ENCODE measurements at regions not wholly inside any gene's neighbourhood (a gene's known extent, or its start where the extent isn't known, plus 50 kb on each side); places are given as distances from the start of the nearest gene placed in this dataset.
"Not testable (repeated sequence)": the region's sequence is repeated elsewhere in the genome, so short reads cannot be mapped to it uniquely, and the experiment has no call there.

DNA sequence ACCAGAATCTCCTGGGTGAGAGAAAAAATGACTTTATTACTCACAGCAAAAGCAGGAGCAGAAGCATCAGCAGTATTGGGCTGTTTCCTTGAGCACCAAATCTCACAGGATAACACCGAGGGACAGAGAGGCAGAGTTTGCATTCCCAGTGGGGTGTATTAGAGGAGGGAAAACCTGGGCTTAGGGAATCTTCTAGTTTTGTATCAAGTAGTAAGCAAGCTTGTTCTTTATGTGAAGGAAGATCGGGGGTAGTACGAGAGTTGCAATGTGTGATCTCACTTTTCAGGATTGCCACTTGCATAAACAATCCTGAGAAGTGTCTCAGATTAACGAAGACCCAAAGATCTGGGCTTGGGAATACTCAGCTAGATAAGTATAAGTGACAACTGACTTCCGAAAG is 1163.0 kb downstream of the TAF11L14 start:
- Histone ChIP-seq H3K9me3 (no peaks in the 10 kb centered on the region), H3K27me3 (no peaks in the 10 kb centered on the region), H3K36me3 (ENCODE audit: low read depth, missing control alignments) (no peaks in the 10 kb centered on the region), H3K27ac (no peak overlapping the region), H3K4me1 (no peaks in the 10 kb centered on the region), H3K4me3 (no peak overlapping the region)
- intact Hi-C loops (cut with DNase I; ENCODE audit: low total_unique reads) = no loop called here
- TF ChIP-seq POLR2A (IDR thresholded peaks at IDR 0.05) = no peak
- TF ChIP-seq, protein P1, sequence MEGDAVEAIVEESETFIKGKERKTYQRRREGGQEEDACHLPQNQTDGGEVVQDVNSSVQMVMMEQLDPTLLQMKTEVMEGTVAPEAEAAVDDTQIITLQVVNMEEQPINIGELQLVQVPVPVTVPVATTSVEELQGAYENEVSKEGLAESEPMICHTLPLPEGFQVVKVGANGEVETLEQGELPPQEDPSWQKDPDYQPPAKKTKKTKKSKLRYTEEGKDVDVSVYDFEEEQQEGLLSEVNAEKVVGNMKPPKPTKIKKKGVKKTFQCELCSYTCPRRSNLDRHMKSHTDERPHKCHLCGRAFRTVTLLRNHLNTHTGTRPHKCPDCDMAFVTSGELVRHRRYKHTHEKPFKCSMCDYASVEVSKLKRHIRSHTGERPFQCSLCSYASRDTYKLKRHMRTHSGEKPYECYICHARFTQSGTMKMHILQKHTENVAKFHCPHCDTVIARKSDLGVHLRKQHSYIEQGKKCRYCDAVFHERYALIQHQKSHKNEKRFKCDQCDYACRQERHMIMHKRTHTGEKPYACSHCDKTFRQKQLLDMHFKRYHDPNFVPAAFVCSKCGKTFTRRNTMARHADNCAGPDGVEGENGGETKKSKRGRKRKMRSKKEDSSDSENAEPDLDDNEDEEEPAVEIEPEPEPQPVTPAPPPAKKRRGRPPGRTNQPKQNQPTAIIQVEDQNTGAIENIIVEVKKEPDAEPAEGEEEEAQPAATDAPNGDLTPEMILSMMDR (IDR thresholded peaks at IDR 0.05) = no peak
- WGBS, 2 donors = 74 to 75% methylated on average over 5 of the region's 5 CpGs
- no peak for DNase-seq

GRCh38 chr5:18798058-18798457 is 1163.8 kb downstream of the TAF11L14 start:
- H3K27me3 ChIP-seq = no peaks in the 10 kb centered on the region
- no peak overlapping the region for H3K27ac ChIP-seq
- no peak overlapping the region for H3K4me3 ChIP-seq
- 70 to 74% methylated on average over 3 of the region's 3 CpGs for WGBS, 2 donors
- H3K4me1 ChIP-seq = no peaks in the 10 kb centered on the region
- DNase-seq = no peak
- TF ChIP-seq, protein P1 (IDR thresholded peaks at IDR 0.05) = no peak
- no peak for TF ChIP-seq POLR2A (IDR thresholded peaks at IDR 0.05)
- intact Hi-C loops (cut with DNase I; ENCODE audit: low total_unique reads) = no loop called here
- no peaks in the 10 kb centered on the region for H3K9me3 ChIP-seq
- no peaks in the 10 kb centered on the region for H3K36me3 ChIP-seq (ENCODE audit: low read depth, missing control alignments)

DNA sequence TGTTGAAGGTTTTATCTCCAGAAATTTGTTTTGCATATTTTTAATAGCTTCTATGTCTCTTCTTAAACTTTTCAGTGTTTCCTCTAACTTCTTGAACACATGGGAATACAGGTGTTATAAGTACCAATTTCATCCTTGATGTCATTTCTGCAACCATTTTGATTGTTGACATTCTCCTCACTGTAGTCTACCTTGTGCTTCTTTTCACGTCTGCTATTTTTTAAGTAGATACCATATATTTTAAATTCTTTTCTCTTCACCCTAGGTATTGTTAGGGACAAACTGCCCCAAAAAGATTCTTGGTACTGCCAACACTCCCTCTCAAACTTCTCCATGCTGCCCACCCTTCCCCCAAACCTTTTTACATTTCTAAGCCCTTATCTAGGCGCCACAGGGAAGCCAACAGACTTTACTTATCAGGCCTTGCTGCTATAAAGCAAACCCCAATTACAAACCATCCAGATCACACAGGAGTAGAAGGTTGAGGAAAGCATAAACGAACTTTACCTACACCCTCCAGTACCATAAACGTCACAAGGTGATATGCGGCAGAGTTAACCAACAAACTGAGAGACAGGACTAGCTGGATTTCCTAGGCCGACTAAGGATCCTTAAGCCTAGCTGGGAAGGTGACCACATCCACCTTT is 1165.3 kb downstream of the TAF11L14 start:
- Histone ChIP-seq H3K27me3 (no peaks in the 10 kb centered on the region), H3K9me3 (no peaks in the 10 kb centered on the region), H3K4me1 (no peaks in the 10 kb centered on the region), H3K36me3 (ENCODE audit: low read depth, missing control alignments) (no peaks in the 10 kb centered on the region), H3K27ac (no peak overlapping the region), H3K4me3 (no peak overlapping the region)
- WGBS, 2 donors = 65 to 75% methylated on average over 6 of the region's 6 CpGs
- intact Hi-C loops (cut with DNase I; ENCODE audit: low total_unique reads) = no loop called here
- TF ChIP-seq, protein P1 (IDR thresholded peaks at IDR 0.05) = no peak
- no peak for TF ChIP-seq POLR2A (IDR thresholded peaks at IDR 0.05)
- DNase-seq = no peak

DNA sequence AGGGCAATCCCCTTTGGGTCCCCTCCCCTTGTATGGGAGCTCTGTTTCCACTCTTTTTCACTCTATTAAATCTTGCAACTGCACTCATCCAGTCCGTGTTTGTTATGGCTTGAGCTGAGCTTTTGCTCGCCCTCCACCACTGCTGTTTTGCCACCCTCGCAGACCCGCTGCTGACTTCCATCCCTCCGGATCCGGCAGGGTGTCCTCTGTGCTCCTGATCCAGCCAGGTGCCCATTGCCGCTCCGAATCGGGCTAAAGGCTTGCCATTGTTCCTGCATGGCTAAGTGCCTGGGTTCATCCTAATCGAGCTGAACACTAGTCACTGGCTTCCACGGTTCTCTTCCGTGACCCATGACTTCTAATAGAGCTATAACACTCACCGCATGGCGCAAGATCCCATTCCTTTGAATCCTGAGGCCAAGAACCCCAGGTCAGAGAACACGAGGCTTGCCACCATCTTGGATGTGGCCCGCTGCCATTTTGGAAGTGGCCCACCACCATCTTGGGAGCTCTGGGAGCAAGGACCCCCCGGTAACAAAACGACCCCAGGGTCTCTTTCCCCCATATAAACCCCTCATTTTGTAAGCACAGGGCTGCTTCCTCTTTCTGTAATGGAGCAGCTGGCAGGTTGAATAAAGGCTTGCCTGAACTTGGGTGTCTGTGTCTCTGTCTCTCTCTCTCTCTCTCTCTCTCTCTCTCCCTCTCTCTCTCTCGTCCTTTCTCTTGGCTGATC is 1166.2 kb downstream of the TAF11L14 start:
- Histone ChIP-seq H3K4me1 (no peaks in the 10 kb centered on the region), H3K27me3 (no peaks in the 10 kb centered on the region), H3K4me3 (no peak overlapping the region), H3K27ac (no peak overlapping the region), H3K9me3 (no peaks in the 10 kb centered on the region), H3K36me3 (ENCODE audit: low read depth, missing control alignments) (no peaks in the 10 kb centered on the region)
- intact Hi-C loops (cut with DNase I; ENCODE audit: low total_unique reads) = no loop called here
- DNase-seq = no peak
- 82 to 88% methylated on average over 17 to 19 of the region's 19 CpGs for WGBS, 2 donors
- no peak for TF ChIP-seq POLR2A (IDR thresholded peaks at IDR 0.05)
- TF ChIP-seq, protein P1 (IDR thresholded peaks at IDR 0.05) = no peak

DNA sequence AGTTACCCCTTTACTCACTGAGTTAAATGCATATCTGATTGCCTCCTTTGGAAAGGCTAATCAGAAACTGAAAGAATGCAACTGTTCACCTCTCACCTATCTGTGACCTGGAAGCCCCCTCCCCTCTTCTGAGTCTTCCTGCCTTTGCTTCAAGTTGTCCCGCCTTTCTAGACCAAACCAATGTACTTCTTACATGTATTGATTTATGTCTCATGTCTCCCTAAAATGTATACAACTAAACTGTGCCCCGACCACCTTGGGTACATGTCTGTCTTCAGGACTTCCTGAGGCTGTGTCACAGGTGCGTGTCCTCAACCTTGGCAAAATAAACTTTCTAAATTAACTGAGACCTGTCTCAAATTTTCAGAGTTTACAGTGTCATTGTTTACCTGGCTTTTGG is 1167.2 kb downstream of the TAF11L14 start:
- not testable (repeated sequence) for H3K4me1 ChIP-seq

More for the DNA sequence above, 1167.2 kb downstream of the TAF11L14 start:
- H3K9me3 ChIP-seq; H3K27ac ChIP-seq; intact Hi-C loops (cut with DNase I; ENCODE audit: low total_unique reads); H3K27me3 ChIP-seq; H3K36me3 ChIP-seq (ENCODE audit: low read depth, missing control alignments); H3K4me3 ChIP-seq; DNase-seq: not testable (repeated sequence)
- 81 to 86% methylated on average over 3 of the region's 3 CpGs for WGBS, 2 donors
